IMR-90 (cell line): ENCODE measurements at regions not wholly inside any gene's neighbourhood (a gene's known extent, or its start where the extent isn't known, plus 50 kb on each side); places are given as distances from the start of the nearest gene placed in this dataset.

ENCODE experiments used
- CTCF ChIP-seq: conservative IDR thresholded peaks from 2 replicates; pipeline ENCODE4 v1.5.1; 2012; ENCODE audit warnings: mild to moderate bottlenecking, low read depth, low read length, improper control_type of control experiment
- RCOR1 ChIP-seq: IDR thresholded peaks from 2 replicates; pipeline ENCODE4 v1.6.1; 2012; ENCODE audit warnings: mild to moderate bottlenecking, low read length, improper control_type of control experiment; ENCODE audit not compliant: insufficient replicate concordance

GRCh38 chr3:59540696-59541095 lies 490.9 kb upstream of the CFAP20DC start:
- TF ChIP-seq CTCF (no peak), RCOR1 (no peak)
